Karpas-422 (cell line): ENCODE measurements at regions not wholly inside any gene's neighbourhood (a gene's known extent, or its start where the extent isn't known, plus 50 kb on each side); places are given as distances from the start of the nearest gene placed in this dataset.

Source experiments
- DNase-seq: peaks from one replicate; pipeline ENCODE4 v3.0.0-alpha.2; 2015
- H2AFZ ChIP-seq: fragments of 200-600 bp; sonication (generic); 2 replicates; pipeline ENCODE4 v1.6.1; 2014; ENCODE audit warnings: antibody characterized with exemption, low read length, mixed read lengths
- H3K27ac ChIP-seq: fragments of 200-600 bp; sonication (generic); 2 replicates; pipeline ENCODE4 v1.5.1; 2014; ENCODE audit warnings: mild to moderate bottlenecking, low read length, moderate library complexity
- H3K27me3 ChIP-seq: fragments of 200-600 bp; sonication (generic); 2 replicates; pipeline ENCODE4 v1.6.1; 2014; ENCODE audit warnings: low read length, mixed read lengths
- H3K36me3 ChIP-seq: fragments of 200-600 bp; sonication (generic); 2 replicates; pipeline ENCODE4 v1.6.1; 2014; ENCODE audit warnings: low read length, mixed read lengths; ENCODE audit not compliant: insufficient read depth
- H3K4me1 ChIP-seq: fragments of 200-600 bp; sonication (generic); 2 replicates; pipeline ENCODE4 v1.6.1; 2014; ENCODE audit warnings: mild to moderate bottlenecking, low read length, mixed read lengths
- H3K4me2 ChIP-seq: fragments of 200-600 bp; sonication (generic); 2 replicates; pipeline ENCODE4 v1.6.1; 2014; ENCODE audit warnings: low read length, low read depth, mild to moderate bottlenecking; ENCODE audit not compliant: poor library complexity, severe bottlenecking
- H3K4me3 ChIP-seq: fragments of 200-600 bp; sonication (generic); 2 replicates; pipeline ENCODE4 v1.5.1; 2014; ENCODE audit warnings: mild to moderate bottlenecking, antibody characterized with exemption, low read length, mixed read lengths
- H3K79me2 ChIP-seq: fragments of 200-600 bp; sonication (generic); 2 replicates; pipeline ENCODE4 v1.6.1; 2014; ENCODE audit warnings: mild to moderate bottlenecking, low read length, mixed read lengths
- H3K9ac ChIP-seq: fragments of 200-600 bp; sonication (generic); 2 replicates; pipeline ENCODE4 v1.6.0; 2014; ENCODE audit warnings: low read length
- H3K9me2 ChIP-seq: fragments of 200-600 bp; sonication (generic), shearing (Covaris generic); replicated peaks from 2 replicates; pipeline ENCODE4 v1.6.0; 2014; ENCODE audit warnings: mild to moderate bottlenecking, low read length, moderate library complexity; ENCODE audit not compliant: insufficient read depth
- H3K9me3 ChIP-seq: fragments of 300-700, 200-600 bp; sonication (generic); 2 replicates; pipeline ENCODE4 v1.6.1; 2014; ENCODE audit warnings: low read length, mixed read lengths
- H4K20me1 ChIP-seq: fragments of 200-600 bp; sonication (generic); 2 replicates; pipeline ENCODE4 v1.6.1; 2014; ENCODE audit warnings: mild to moderate bottlenecking, antibody characterized with exemption, low read length, low read depth; ENCODE audit not compliant: insufficient read depth

- Histone ChIP-seq H3K36me3 (no peaks in the 10 kb centered on the region), H3K9ac (no peak overlapping the region), H3K79me2 (no peaks in the 10 kb centered on the region), H3K27ac (no peak overlapping the region), H3K4me1 (no peaks in the 10 kb centered on the region), H4K20me1 (no peaks in the 10 kb centered on the region), H3K27me3 (no peaks in the 10 kb centered on the region), H3K9me3 (peaks cover 11% of the 10 kb centered on the region), H2AFZ (no peak overlapping the region), H3K4me3 (no peak overlapping the region), H3K9me2 (no peaks in the 10 kb centered on the region), H3K4me2 (no peak overlapping the region)
- no peak for DNase-seq
Observed at GRCh38 chr7:68456469-68456868, 1141.8 kb upstream of the AUTS2 start.

GRCh38 chr7:68457481-68457880 is 1140.8 kb upstream of the AUTS2 start:
- Histone ChIP-seq H2AFZ (no peak overlapping the region), H3K27ac (no peak overlapping the region), H3K9me2 (no peaks in the 10 kb centered on the region), H4K20me1 (no peaks in the 10 kb centered on the region), H3K27me3 (no peaks in the 10 kb centered on the region), H3K9ac (no peak overlapping the region), H3K4me2 (no peak overlapping the region), H3K4me1 (no peaks in the 10 kb centered on the region), H3K4me3 (no peak overlapping the region), H3K9me3 (peaks cover 11% of the 10 kb centered on the region), H3K36me3 (no peaks in the 10 kb centered on the region), H3K79me2 (no peaks in the 10 kb centered on the region)
- DNase-seq, result no peak

DNA sequence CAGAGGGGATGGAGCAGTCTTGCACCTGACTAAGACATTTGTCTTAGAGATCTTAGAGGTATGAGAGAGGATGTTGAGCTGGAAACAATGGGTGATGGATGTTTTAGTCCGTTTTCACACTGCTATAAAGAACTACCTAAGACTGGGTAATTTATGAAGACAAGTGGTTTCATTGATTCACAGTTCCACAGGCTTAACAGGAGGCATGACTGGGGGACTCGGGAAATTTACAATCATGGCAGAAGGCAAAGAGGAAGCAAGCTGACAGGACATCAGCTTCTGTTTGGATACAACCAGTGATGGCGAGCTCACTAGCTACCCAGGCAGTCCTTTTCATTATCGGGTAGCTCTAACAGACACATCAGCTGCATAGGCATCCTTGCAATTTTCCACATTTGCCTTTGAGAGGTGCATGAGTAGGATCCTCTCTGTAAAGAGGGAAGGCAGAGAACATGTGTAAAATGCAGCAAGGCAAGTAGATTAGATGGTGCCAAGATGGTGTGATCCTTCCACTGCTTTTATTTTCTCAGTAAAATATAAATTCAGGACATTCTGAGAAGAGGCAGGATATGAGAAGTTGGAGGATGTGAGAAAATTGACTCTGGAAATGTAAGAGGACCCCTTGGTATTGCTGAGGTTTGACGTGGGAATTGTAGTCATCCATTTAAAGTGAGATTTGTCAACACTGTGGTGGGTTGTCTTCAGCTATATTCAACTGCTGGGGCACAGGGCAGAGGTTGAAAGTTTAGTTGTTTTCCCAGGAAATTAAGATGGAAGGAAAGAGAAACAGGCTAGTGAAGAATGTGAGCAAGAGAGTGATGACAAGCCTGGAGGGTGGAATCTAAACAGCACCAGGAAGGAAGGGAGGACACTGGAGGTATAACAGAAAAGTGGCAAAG is 1140.0 kb upstream of the AUTS2 start:
- no peak overlapping the region for H2AFZ ChIP-seq
- no peaks in the 10 kb centered on the region for H3K27me3 ChIP-seq
- no peak for DNase-seq
- H3K27ac ChIP-seq, result no peak overlapping the region
- no peaks in the 10 kb centered on the region for H3K36me3 ChIP-seq
- H3K9ac ChIP-seq, result no peak overlapping the region
- no peaks in the 10 kb centered on the region for H4K20me1 ChIP-seq
- H3K79me2 ChIP-seq, result no peaks in the 10 kb centered on the region
- H3K4me1 ChIP-seq, result no peaks in the 10 kb centered on the region
- H3K9me3 ChIP-seq, result peaks cover 11% of the 10 kb centered on the region
- no peak overlapping the region for H3K4me3 ChIP-seq
- H3K4me2 ChIP-seq, result no peak overlapping the region
- H3K9me2 ChIP-seq, result no peaks in the 10 kb centered on the region

- H3K9me2 ChIP-seq, result no peaks in the 10 kb centered on the region
- H3K4me3 ChIP-seq, result no peak overlapping the region
- H2AFZ ChIP-seq, result no peak overlapping the region
- no peaks in the 10 kb centered on the region for H3K79me2 ChIP-seq
- DNase-seq, result no peak
- H3K27me3 ChIP-seq, result no peaks in the 10 kb centered on the region
- H4K20me1 ChIP-seq, result no peaks in the 10 kb centered on the region
- peaks cover 10% of the 10 kb centered on the region for H3K9me3 ChIP-seq
- no peaks in the 10 kb centered on the region for H3K36me3 ChIP-seq
- H3K4me2 ChIP-seq, result no peak overlapping the region
- H3K4me1 ChIP-seq, result no peaks in the 10 kb centered on the region
- no peak overlapping the region for H3K9ac ChIP-seq
- H3K27ac ChIP-seq, result no peak overlapping the region
Observed at GRCh38 chr7:68461430-68461829, 1136.8 kb upstream of the AUTS2 start.

GRCh38 chr7:68470836-68471435 is 1127.3 kb upstream of the AUTS2 start:
- Histone ChIP-seq H3K4me1 (no peaks in the 10 kb centered on the region), H3K4me3 (no peak overlapping the region), H3K27ac (no peak overlapping the region), H3K79me2 (no peaks in the 10 kb centered on the region), H3K4me2 (no peak overlapping the region), H3K27me3 (no peaks in the 10 kb centered on the region), H3K36me3 (no peaks in the 10 kb centered on the region), H3K9me2 (no peaks in the 10 kb centered on the region), H3K9me3 (no peaks in the 10 kb centered on the region), H2AFZ (no peak overlapping the region), H4K20me1 (no peaks in the 10 kb centered on the region), H3K9ac (no peak overlapping the region)
- no peak for DNase-seq

GRCh38 chr7:68472688-68473087 is 1125.6 kb upstream of the AUTS2 start:
- Histone ChIP-seq H2AFZ (no peak overlapping the region), H3K9ac (no peak overlapping the region), H3K9me2 (no peaks in the 10 kb centered on the region), H3K27ac (no peak overlapping the region), H3K79me2 (no peaks in the 10 kb centered on the region), H3K4me3 (no peak overlapping the region), H3K9me3 (no peaks in the 10 kb centered on the region), H3K36me3 (no peaks in the 10 kb centered on the region), H3K4me2 (no peak overlapping the region), H3K27me3 (no peaks in the 10 kb centered on the region), H3K4me1 (no peaks in the 10 kb centered on the region), H4K20me1 (no peaks in the 10 kb centered on the region)
- DNase-seq, result no peak

- no peaks in the 10 kb centered on the region for H3K79me2 ChIP-seq
- H3K4me1 ChIP-seq, result no peaks in the 10 kb centered on the region
- DNase-seq, result no peak
- H2AFZ ChIP-seq, result no peak overlapping the region
- no peak overlapping the region for H3K27ac ChIP-seq
- H3K36me3 ChIP-seq, result no peaks in the 10 kb centered on the region
- no peaks in the 10 kb centered on the region for H3K9me3 ChIP-seq
- H3K4me3 ChIP-seq, result no peak overlapping the region
- H3K4me2 ChIP-seq, result no peak overlapping the region
- H3K27me3 ChIP-seq, result 0 out of 2 replicates have a peak, but pooled peaks cover 3% of the 10 kb centered on the region
- no peak overlapping the region for H3K9ac ChIP-seq
- H3K9me2 ChIP-seq, result no peaks in the 10 kb centered on the region
- H4K20me1 ChIP-seq, result no peaks in the 10 kb centered on the region
Observed at GRCh38 chr7:68474661-68475216, 1123.5 kb upstream of the AUTS2 start.

GRCh38 chr7:68476966-68477365 is 1121.3 kb upstream of the AUTS2 start:
- no peaks in the 10 kb centered on the region for H3K79me2 ChIP-seq
- H3K9me2 ChIP-seq, result no peaks in the 10 kb centered on the region
- 0 out of 2 replicates have a peak, but pooled peaks cover 3% of the 10 kb centered on the region for H3K27me3 ChIP-seq
- no peaks in the 10 kb centered on the region for H3K36me3 ChIP-seq
- H3K4me1 ChIP-seq, result no peaks in the 10 kb centered on the region
- H3K9me3 ChIP-seq, result no peaks in the 10 kb centered on the region
- H4K20me1 ChIP-seq, result no peaks in the 10 kb centered on the region
- H3K4me2 ChIP-seq, result no peak overlapping the region
- no peak overlapping the region for H3K9ac ChIP-seq
- no peak overlapping the region for H2AFZ ChIP-seq
- no peak overlapping the region for H3K4me3 ChIP-seq
- H3K27ac ChIP-seq, result no peak overlapping the region
- DNase-seq, result no peak
